GM12875 (cell line): ENCODE measurements at regions not wholly inside any gene's neighbourhood (a gene's known extent, or its start where the extent isn't known, plus 50 kb on each side); places are given as distances from the start of the nearest gene placed in this dataset.
"Not testable (repeated sequence)": the region's sequence is repeated elsewhere in the genome, so short reads cannot be mapped to it uniquely, and the experiment has no call there.

ENCODE experiments used
- H3K4me3 ChIP-seq: one replicate; pipeline ENCODE4 v1.5.1; 2011; ENCODE audit warnings: low read depth, low read length, control low read depth
- CTCF ChIP-seq: IDR thresholded peaks from 2 replicates; pipeline ENCODE4 v1.5.1; 2011; ENCODE audit warnings: low read depth, mild to moderate bottlenecking, control low read depth, inconsistent platforms, low read length, moderate library complexity, borderline replicate concordance; ENCODE audit not compliant: insufficient read depth

- H3K4me3 ChIP-seq, result no peak overlapping the region
- no peak for TF ChIP-seq CTCF
Observed at GRCh38 chr1:60916906-60917305, 165.5 kb upstream of the NFIA start.

- TF ChIP-seq CTCF, result no peak
- no peak overlapping the region for H3K4me3 ChIP-seq
Observed at GRCh38 chr1:60916199-60916598, 166.2 kb upstream of the NFIA start.

- H3K4me3 ChIP-seq, result no peak overlapping the region
- no peak for TF ChIP-seq CTCF
Observed at GRCh38 chr1:60915441-60915840, 166.9 kb upstream of the NFIA start.

GRCh38 chr1:60914982-60915381 lies 167.4 kb upstream of the NFIA start:
- H3K4me3 ChIP-seq, result no peak overlapping the region

GRCh38 chr1:60913708-60914107 lies 168.7 kb upstream of the NFIA start:
- H3K4me3 ChIP-seq, result not testable (repeated sequence)

More at GRCh38 chr1:60914982-60915381, 167.4 kb upstream of the NFIA start:
- TF ChIP-seq CTCF, result no peak

- TF ChIP-seq CTCF, result no peak
- no peak overlapping the region for H3K4me3 ChIP-seq
Observed at GRCh38 chr1:60913039-60913438, 169.3 kb upstream of the NFIA start.

- no peak overlapping the region for H3K4me3 ChIP-seq
- TF ChIP-seq CTCF, result no peak
Observed at GRCh38 chr1:60911966-60912697, 170.2 kb upstream of the NFIA start.
